Fibroblast of villous mesenchyme (primary cell): ENCODE measurements at regions not wholly inside any gene's neighbourhood (a gene's known extent, or its start where the extent isn't known, plus 50 kb on each side); places are given as distances from the start of the nearest gene placed in this dataset.
"Not testable (repeated sequence)": the region's sequence is repeated elsewhere in the genome, so short reads cannot be mapped to it uniquely, and the experiment has no call there.

ENCODE experiments used
- DNase-seq: peaks from one replicate; pipeline ENCODE4 v3.0.0-alpha.2; 2010; ENCODE audit warnings: low read depth
- H3K4me3 ChIP-seq: 2 replicates; pipeline ENCODE4 v1.5.1; 2011; ENCODE audit warnings: low read depth, mild to moderate bottlenecking, low read length
- CTCF ChIP-seq: IDR thresholded peaks from 2 replicates; pipeline ENCODE4 v1.5.1; 2012; ENCODE audit warnings: low read depth, mild to moderate bottlenecking, low read length; ENCODE audit not compliant: insufficient read depth

- no peak for DNase-seq
- no peak overlapping the region for H3K4me3 ChIP-seq
- TF ChIP-seq CTCF: no peak
These were observed 1686.2 kb downstream of the SLITRK1 start for GRCh38 chr13:82196087-82196486.

- DNase-seq: no peak
- no peak for TF ChIP-seq CTCF
- no peak overlapping the region for H3K4me3 ChIP-seq
These were observed 1695.0 kb downstream of the SLITRK1 start for GRCh38 chr13:82187227-82187626.

- TF ChIP-seq CTCF: no peak
- DNase-seq: no peak
- H3K4me3 ChIP-seq: no peak overlapping the region
These were observed 1705.5 kb downstream of the SLITRK1 start for GRCh38 chr13:82176751-82177150.

GRCh38 chr13:82165396-82166174 is 1716.7 kb downstream of the SLITRK1 start:
- no peak for DNase-seq
- no peak for TF ChIP-seq CTCF
- H3K4me3 ChIP-seq: no peak overlapping the region

- DNase-seq: not testable (repeated sequence)
These were observed 1717.4 kb downstream of the SLITRK1 start for GRCh38 chr13:82164780-82165395.

GRCh38 chr13:82147526-82147925 is 1734.7 kb downstream of the SLITRK1 start:
- no peak for DNase-seq
- TF ChIP-seq CTCF: no peak

More at GRCh38 chr13:82164780-82165395, 1717.4 kb downstream of the SLITRK1 start:
- not testable (repeated sequence) for H3K4me3 ChIP-seq

GRCh38 chr13:82136880-82137279 is 1745.4 kb downstream of the SLITRK1 start:
- no peak overlapping the region for H3K4me3 ChIP-seq
- no peak for TF ChIP-seq CTCF
- DNase-seq: no peak

More at GRCh38 chr13:82147526-82147925, 1734.7 kb downstream of the SLITRK1 start:
- H3K4me3 ChIP-seq: no peak overlapping the region
